SK-N-SH treated with all-trans-retinoic acid at 6 μM for 48 hours (cell line): ENCODE measurements at regions not wholly inside any gene's neighbourhood (a gene's known extent, or its start where the extent isn't known, plus 50 kb on each side); places are given as distances from the start of the nearest gene placed in this dataset.

Experiments
- ATAC-seq: fragments of 200-7000 bp; cut with Tn5 transposase; 3 replicates; pipeline ENCODE4 v1.9.1; 2020; ENCODE audit warnings: mild to moderate bottlenecking, moderate library complexity
- ARNTL ChIP-seq: fragments of 450-650 bp; formaldehyde crosslinking; IDR thresholded peaks from 2 replicates; pipeline ENCODE4 v1.5.0; 2020; ENCODE audit warnings: low read depth, mild to moderate bottlenecking, moderate library complexity, borderline replicate concordance
- BACH2 ChIP-seq: fragments of 250-450 bp; sonication (Bioruptor Pico); IDR thresholded peaks from 2 replicates; pipeline ENCODE4 v1.9.0; 2021; ENCODE audit warnings: mild to moderate bottlenecking, borderline replicate concordance
- CSDC2 ChIP-seq: fragments of 250-450 bp; sonication (Bioruptor Pico); IDR thresholded peaks from 2 replicates; pipeline ENCODE4 v1.5.0; 2020; ENCODE audit warnings: mild to moderate bottlenecking, moderate library complexity
- ESRRG ChIP-seq: fragments of 250-450 bp; sonication (Bioruptor Pico); IDR thresholded peaks from 2 replicates; pipeline ENCODE4 v1.6.1; 2021; ENCODE audit warnings: mild to moderate bottlenecking
- GLIS3 ChIP-seq: fragments of 250-450 bp; sonication (Bioruptor Pico); IDR thresholded peaks from 2 replicates; pipeline ENCODE4 v1.5.0; 2020; ENCODE audit warnings: mild to moderate bottlenecking, moderate library complexity
- ISL1 ChIP-seq: fragments of 250-450 bp; sonication (Bioruptor Pico); IDR thresholded peaks from 2 replicates; pipeline ENCODE4 v2.1.2; 2022; ENCODE audit warnings: mild to moderate bottlenecking, moderate library complexity
- OSR1 ChIP-seq: fragments of 250-450 bp; sonication (Bioruptor Pico); IDR thresholded peaks from 2 replicates; pipeline ENCODE4 v1.8.0; 2022; ENCODE audit warnings: moderate library complexity, mild to moderate bottlenecking, inconsistent platforms
- PPARA ChIP-seq: fragments of 250-450 bp; sonication (Bioruptor Pico); IDR thresholded peaks from 2 replicates; pipeline ENCODE4 v1.5.0; 2020; ENCODE audit warnings: mild to moderate bottlenecking, borderline replicate concordance
- RARB ChIP-seq: fragments of 250-450 bp; sonication (Bioruptor Pico); IDR thresholded peaks from 2 replicates; pipeline ENCODE4 v1.8.0; 2021; ENCODE audit warnings: mild to moderate bottlenecking, moderate library complexity
- SNAI2 ChIP-seq: fragments of 250-450 bp; sonication (Bioruptor Pico); IDR thresholded peaks from 2 replicates; pipeline ENCODE4 v1.5.0; 2020; ENCODE audit warnings: mild to moderate bottlenecking, moderate library complexity
- TCF4 ChIP-seq: fragments of 250-450 bp; sonication (Bioruptor Pico); IDR thresholded peaks from 2 replicates; pipeline ENCODE4 v1.8.0; 2021; ENCODE audit warnings: mild to moderate bottlenecking, moderate library complexity, borderline replicate concordance
- TOX ChIP-seq: fragments of 250-450 bp; sonication (Bioruptor Pico); IDR thresholded peaks from 2 replicates; pipeline ENCODE4 v1.8.0; 2021; ENCODE audit warnings: mild to moderate bottlenecking, moderate library complexity, borderline replicate concordance
- ZC3H10 ChIP-seq: fragments of 250-450 bp; sonication (Bioruptor Pico); IDR thresholded peaks from 2 replicates; pipeline ENCODE4 v1.5.1; 2021; ENCODE audit warnings: mild to moderate bottlenecking, moderate library complexity
- ZFP3 ChIP-seq: fragments of 250-450 bp; sonication (Bioruptor Pico); IDR thresholded peaks from 2 replicates; pipeline ENCODE4 v1.5.0; 2020; ENCODE audit warnings: mild to moderate bottlenecking, moderate library complexity
- ZFP30 ChIP-seq: fragments of 450-650 bp; formaldehyde crosslinking; IDR thresholded peaks from 2 replicates; pipeline ENCODE4 v1.5.0; 2022; ENCODE audit warnings: mild to moderate bottlenecking, moderate library complexity
- ZNF565 ChIP-seq: fragments of 450-650 bp; formaldehyde crosslinking; conservative IDR thresholded peaks from 2 replicates; pipeline ENCODE4 v1.5.0; 2020; ENCODE audit warnings: low read depth, mild to moderate bottlenecking, moderate library complexity
- ZNF70 ChIP-seq: fragments of 450-650 bp; formaldehyde crosslinking; IDR thresholded peaks from 2 replicates; pipeline ENCODE4 v1.5.0; 2020; ENCODE audit warnings: mild to moderate bottlenecking, moderate library complexity
- ZNF8 ChIP-seq: fragments of 450-650 bp; formaldehyde crosslinking; IDR thresholded peaks from 2 replicates; pipeline ENCODE4 v1.5.0; 2020; ENCODE audit warnings: mild to moderate bottlenecking, moderate library complexity
- TF ChIP-seq, protein P1 (sequence below): fragments of 250-450 bp; sonication (Bioruptor Pico); IDR thresholded peaks from 2 replicates; pipeline ENCODE4 v1.5.1; 2021; ENCODE audit warnings: mild to moderate bottlenecking, moderate library complexity
- TF ChIP-seq, protein P2 (sequence below): fragments of 250-450 bp; sonication (Bioruptor Pico); IDR thresholded peaks from 2 replicates; pipeline ENCODE4 v1.5.1; 2020; ENCODE audit warnings: low read depth, mild to moderate bottlenecking, moderate library complexity
- TF ChIP-seq, protein P3 (sequence below): fragments of 250-450 bp; sonication (Bioruptor Pico); IDR thresholded peaks from 2 replicates; pipeline ENCODE4 v1.5.0; 2020; ENCODE audit warnings: mild to moderate bottlenecking, moderate library complexity
- TF ChIP-seq, protein P4 (sequence below): fragments of 250-450 bp; sonication (Bioruptor Pico); IDR thresholded peaks from 2 replicates; pipeline ENCODE4 v1.8.0; 2020; ENCODE audit warnings: mild to moderate bottlenecking, moderate library complexity, borderline replicate concordance

DNA sequence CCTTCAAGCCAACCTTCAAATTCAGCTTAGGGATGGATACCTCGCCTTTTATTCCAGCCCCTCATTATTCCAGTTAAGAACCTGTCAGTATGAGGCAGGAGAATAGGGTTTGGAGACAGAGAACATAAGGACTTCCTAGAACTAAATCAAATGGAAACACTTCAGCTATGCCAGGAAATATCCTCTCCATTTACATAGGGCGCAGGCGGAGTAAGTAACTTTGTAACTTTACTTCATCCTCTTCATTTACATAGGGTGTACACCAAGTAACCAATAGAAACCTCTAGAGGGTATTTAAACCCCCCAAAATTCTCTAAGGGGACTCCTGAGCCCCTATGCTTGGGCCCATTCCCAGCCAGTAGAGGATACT is 75.4 kb upstream of the ATF3 start:
- TF ChIP-seq OSR1 (CRISPR knock-in tag) (no peak), RARB (CRISPR knock-in tag) (no peak), ZNF70 (no peak), ESRRG (CRISPR knock-in tag) (no peak), BACH2 (CRISPR knock-in tag) (no peak), TCF4 (CRISPR knock-in tag) (no peak), ARNTL (CRISPR knock-in tag) (no peak), ZNF8 (CRISPR knock-in tag) (no peak), ZFP30 (no peak), GLIS3 (CRISPR knock-in tag) (no peak), SNAI2 (CRISPR knock-in tag) (no peak), ZC3H10 (CRISPR knock-in tag) (no peak), ZNF565 (CRISPR knock-in tag) (no peak), TOX (CRISPR knock-in tag) (no peak), CSDC2 (CRISPR knock-in tag) (no peak), PPARA (CRISPR knock-in tag) (no peak)
- TF ChIP-seq, protein P1, sequence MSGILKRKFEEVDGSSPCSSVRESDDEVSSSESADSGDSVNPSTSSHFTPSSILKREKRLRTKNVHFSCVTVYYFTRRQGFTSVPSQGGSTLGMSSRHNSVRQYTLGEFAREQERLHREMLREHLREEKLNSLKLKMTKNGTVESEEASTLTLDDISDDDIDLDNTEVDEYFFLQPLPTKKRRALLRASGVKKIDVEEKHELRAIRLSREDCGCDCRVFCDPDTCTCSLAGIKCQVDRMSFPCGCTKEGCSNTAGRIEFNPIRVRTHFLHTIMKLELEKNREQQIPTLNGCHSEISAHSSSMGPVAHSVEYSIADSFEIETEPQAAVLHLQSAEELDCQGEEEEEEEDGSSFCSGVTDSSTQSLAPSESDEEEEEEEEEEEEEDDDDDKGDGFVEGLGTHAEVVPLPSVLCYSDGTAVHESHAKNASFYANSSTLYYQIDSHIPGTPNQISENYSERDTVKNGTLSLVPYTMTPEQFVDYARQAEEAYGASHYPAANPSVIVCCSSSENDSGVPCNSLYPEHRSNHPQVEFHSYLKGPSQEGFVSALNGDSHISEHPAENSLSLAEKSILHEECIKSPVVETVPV (CRISPR knock-in tag), result no peak
- TF ChIP-seq, protein P2, sequence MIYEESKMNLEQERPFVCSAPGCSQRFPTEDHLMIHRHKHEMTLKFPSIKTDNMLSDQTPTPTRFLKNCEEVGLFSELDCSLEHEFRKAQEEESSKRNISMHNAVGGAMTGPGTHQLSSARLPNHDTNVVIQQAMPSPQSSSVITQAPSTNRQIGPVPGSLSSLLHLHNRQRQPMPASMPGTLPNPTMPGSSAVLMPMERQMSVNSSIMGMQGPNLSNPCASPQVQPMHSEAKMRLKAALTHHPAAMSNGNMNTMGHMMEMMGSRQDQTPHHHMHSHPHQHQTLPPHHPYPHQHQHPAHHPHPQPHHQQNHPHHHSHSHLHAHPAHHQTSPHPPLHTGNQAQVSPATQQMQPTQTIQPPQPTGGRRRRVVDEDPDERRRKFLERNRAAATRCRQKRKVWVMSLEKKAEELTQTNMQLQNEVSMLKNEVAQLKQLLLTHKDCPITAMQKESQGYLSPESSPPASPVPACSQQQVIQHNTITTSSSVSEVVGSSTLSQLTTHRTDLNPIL (CRISPR knock-in tag), result no peak
- no peak for ATAC-seq

DNA sequence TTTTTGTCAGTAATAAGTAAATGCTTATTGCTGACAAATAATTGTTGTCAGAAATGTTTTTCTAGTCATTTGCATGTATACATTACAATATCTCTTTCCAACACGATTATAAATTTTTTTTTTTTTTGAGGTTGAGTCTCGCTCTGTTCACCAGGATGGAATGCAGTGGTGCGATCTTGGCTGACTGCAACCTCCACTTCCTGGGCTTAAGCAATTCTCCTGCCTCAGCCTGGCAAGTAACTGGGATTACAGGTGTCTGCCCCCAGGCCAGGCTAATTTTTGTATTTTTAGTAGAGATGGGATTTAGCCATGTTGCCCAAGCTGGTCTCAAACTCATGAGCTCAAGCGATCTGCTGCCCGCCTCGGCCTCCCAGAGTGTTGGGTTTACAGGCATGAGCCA is 72.0 kb upstream of the ATF3 start:
- TF ChIP-seq ZNF70 (no peak), ZFP30 (no peak), ZFP3 (CRISPR knock-in tag) (no peak), ISL1 (CRISPR knock-in tag) (no peak), CSDC2 (CRISPR knock-in tag) (no peak), RARB (CRISPR knock-in tag) (no peak), SNAI2 (CRISPR knock-in tag) (no peak), ZNF8 (CRISPR knock-in tag) (no peak), ESRRG (CRISPR knock-in tag) (no peak), ZC3H10 (CRISPR knock-in tag) (no peak), TOX (CRISPR knock-in tag) (no peak), OSR1 (CRISPR knock-in tag) (no peak), ZNF565 (CRISPR knock-in tag) (no peak), ARNTL (CRISPR knock-in tag) (no peak), BACH2 (CRISPR knock-in tag) (no peak), PPARA (CRISPR knock-in tag) (no peak)
- TF ChIP-seq, protein P2 (CRISPR knock-in tag), result no peak
- TF ChIP-seq, protein P1 (CRISPR knock-in tag), result no peak
- TF ChIP-seq, protein P3, sequence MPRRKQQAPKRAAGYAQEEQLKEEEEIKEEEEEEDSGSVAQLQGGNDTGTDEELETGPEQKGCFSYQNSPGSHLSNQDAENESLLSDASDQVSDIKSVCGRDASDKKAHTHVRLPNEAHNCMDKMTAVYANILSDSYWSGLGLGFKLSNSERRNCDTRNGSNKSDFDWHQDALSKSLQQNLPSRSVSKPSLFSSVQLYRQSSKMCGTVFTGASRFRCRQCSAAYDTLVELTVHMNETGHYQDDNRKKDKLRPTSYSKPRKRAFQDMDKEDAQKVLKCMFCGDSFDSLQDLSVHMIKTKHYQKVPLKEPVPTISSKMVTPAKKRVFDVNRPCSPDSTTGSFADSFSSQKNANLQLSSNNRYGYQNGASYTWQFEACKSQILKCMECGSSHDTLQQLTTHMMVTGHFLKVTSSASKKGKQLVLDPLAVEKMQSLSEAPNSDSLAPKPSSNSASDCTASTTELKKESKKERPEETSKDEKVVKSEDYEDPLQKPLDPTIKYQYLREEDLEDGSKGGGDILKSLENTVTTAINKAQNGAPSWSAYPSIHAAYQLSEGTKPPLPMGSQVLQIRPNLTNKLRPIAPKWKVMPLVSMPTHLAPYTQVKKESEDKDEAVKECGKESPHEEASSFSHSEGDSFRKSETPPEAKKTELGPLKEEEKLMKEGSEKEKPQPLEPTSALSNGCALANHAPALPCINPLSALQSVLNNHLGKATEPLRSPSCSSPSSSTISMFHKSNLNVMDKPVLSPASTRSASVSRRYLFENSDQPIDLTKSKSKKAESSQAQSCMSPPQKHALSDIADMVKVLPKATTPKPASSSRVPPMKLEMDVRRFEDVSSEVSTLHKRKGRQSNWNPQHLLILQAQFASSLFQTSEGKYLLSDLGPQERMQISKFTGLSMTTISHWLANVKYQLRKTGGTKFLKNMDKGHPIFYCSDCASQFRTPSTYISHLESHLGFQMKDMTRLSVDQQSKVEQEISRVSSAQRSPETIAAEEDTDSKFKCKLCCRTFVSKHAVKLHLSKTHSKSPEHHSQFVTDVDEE (CRISPR knock-in tag), result no peak
- TF ChIP-seq, protein P4, sequence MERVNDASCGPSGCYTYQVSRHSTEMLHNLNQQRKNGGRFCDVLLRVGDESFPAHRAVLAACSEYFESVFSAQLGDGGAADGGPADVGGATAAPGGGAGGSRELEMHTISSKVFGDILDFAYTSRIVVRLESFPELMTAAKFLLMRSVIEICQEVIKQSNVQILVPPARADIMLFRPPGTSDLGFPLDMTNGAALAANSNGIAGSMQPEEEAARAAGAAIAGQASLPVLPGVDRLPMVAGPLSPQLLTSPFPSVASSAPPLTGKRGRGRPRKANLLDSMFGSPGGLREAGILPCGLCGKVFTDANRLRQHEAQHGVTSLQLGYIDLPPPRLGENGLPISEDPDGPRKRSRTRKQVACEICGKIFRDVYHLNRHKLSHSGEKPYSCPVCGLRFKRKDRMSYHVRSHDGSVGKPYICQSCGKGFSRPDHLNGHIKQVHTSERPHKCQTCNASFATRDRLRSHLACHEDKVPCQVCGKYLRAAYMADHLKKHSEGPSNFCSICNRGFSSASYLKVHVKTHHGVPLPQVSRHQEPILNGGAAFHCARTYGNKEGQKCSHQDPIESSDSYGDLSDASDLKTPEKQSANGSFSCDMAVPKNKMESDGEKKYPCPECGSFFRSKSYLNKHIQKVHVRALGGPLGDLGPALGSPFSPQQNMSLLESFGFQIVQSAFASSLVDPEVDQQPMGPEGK (CRISPR knock-in tag), result no peak
- ATAC-seq, result no peak
